GM23248 (cell line): ENCODE measurements at regions not wholly inside any gene's neighbourhood (a gene's known extent, or its start where the extent isn't known, plus 50 kb on each side); places are given as distances from the start of the nearest gene placed in this dataset.
A peak's percentile ranks its signal among the peaks of the same experiment; 100 is the strongest.

Experiments used
- DNase-seq: peaks from one replicate; pipeline ENCODE4 v3.0.0-alpha.2; 2015
- H2AFZ ChIP-seq: fragments of 200-600 bp; sonication (generic); 2 replicates; pipeline ENCODE4 v1.6.1; 2016; ENCODE audit warnings: antibody characterized with exemption
- H3F3A ChIP-seq: fragments of 200-600 bp; sonication (generic); 2 replicates; pipeline ENCODE4 v1.6.1; 2016; ENCODE audit warnings: mild to moderate bottlenecking, antibody characterized with exemption, mixed run types; ENCODE audit not compliant: insufficient read depth
- H3K27ac ChIP-seq: fragments of 200-600 bp; sonication (generic); 2 replicates; pipeline ENCODE4 v1.5.1; 2016; ENCODE audit warnings: mild to moderate bottlenecking
- H3K27me3 ChIP-seq: fragments of 200-600 bp; sonication (generic); replicated peaks from 2 replicates; pipeline ENCODE4 v1.6.1; 2016; ENCODE audit warnings: mild to moderate bottlenecking; ENCODE audit not compliant: insufficient read depth
- H3K36me3 ChIP-seq: fragments of 200-600 bp; sonication (generic); 2 replicates; pipeline ENCODE4 v1.6.1; 2016; ENCODE audit warnings: low read depth, mild to moderate bottlenecking
- H3K4me1 ChIP-seq: fragments of 200-600 bp; sonication (generic); 2 replicates; pipeline ENCODE4 v1.6.1; 2016; ENCODE audit warnings: mild to moderate bottlenecking; ENCODE audit not compliant: insufficient read depth
- H3K4me2 ChIP-seq: fragments of 200-600 bp; sonication (generic); one replicate; pipeline ENCODE4 v1.6.1; 2016; ENCODE audit warnings: mild to moderate bottlenecking; ENCODE audit not compliant: unreplicated experiment
- H3K4me3 ChIP-seq: fragments of 200-600 bp; sonication (generic); 2 replicates; pipeline ENCODE4 v1.5.1; 2016; ENCODE audit warnings: mild to moderate bottlenecking
- H3K79me2 ChIP-seq: fragments of 200-600 bp; sonication (generic); 2 replicates; pipeline ENCODE4 v1.6.1; 2016; ENCODE audit warnings: mild to moderate bottlenecking; ENCODE audit not compliant: insufficient read depth
- H3K9ac ChIP-seq: fragments of 200-600 bp; sonication (generic); 2 replicates; pipeline ENCODE4 v1.6.1; 2016; ENCODE audit warnings: mild to moderate bottlenecking
- H3K9me2 ChIP-seq: fragments of 200-600 bp; sonication (generic); 2 replicates; pipeline ENCODE4 v1.6.1; 2016; ENCODE audit warnings: mixed run types, mild to moderate bottlenecking, moderate library complexity; ENCODE audit not compliant: insufficient read depth
- H3K9me3 ChIP-seq: fragments of 200-600 bp; sonication (generic); one replicate; pipeline ENCODE4 v1.6.1; 2017; ENCODE audit warnings: low read depth
- H4K20me1 ChIP-seq: fragments of 200-600 bp; sonication (generic); 2 replicates; pipeline ENCODE4 v1.6.0; 2016; ENCODE audit not compliant: insufficient read depth
- EZH2 ChIP-seq: fragments of 200-600 bp; sonication (generic); IDR thresholded peaks from 2 replicates; pipeline ENCODE4 v1.6.1; 2018; ENCODE audit warnings: antibody characterized with exemption, mild to moderate bottlenecking; ENCODE audit not compliant: insufficient read depth, poor library complexity, severe bottlenecking
- EZH2phosphoT487 ChIP-seq: fragments of 200-600 bp; sonication (generic); IDR thresholded peaks from 2 replicates; pipeline ENCODE4 v1.6.1; 2018; ENCODE audit warnings: antibody characterized with exemption, moderate library complexity, mild to moderate bottlenecking, low read depth; ENCODE audit not compliant: insufficient read depth
- WGBS, 2 experiments: methylation state at CpG; one replicate each; pipeline ENCODE4 v1.1.6; 2015 to 2017; ENCODE audit warnings: low lambda C conversion rate in 2 of 2, low coverage in 1 of 2; ENCODE audit errors: missing lambda C conversion rate in 2 of 2; 5-methylcytosine and 5-hydroxymethylcytosine counted together
- in situ Hi-C: fragments of 300-500 bp; cut with MboI; formaldehyde crosslinking; loops from 2 replicates; pipeline ENCODE4 v1.15.0; 2020

GRCh38 chr10:29199941-29200679, 88.8 kb upstream of the LYZL1 start:
- H4K20me1 ChIP-seq = no peaks in the 10 kb centered on the region
- no peak overlapping the region for H3K27ac ChIP-seq
- no peaks in the 10 kb centered on the region for H3K79me2 ChIP-seq
- H3K9me3 ChIP-seq = no peaks in the 10 kb centered on the region
- 25 to 33% methylated on average over 4 of the region's 4 CpGs for WGBS, 2 experiments
- no peaks in the 10 kb centered on the region for H3K36me3 ChIP-seq
- TF ChIP-seq EZH2phosphoT487 (no peak), EZH2 (no peak)
- in situ Hi-C loops = no loop called here
- H3K9ac ChIP-seq = no peak overlapping the region
- peak overlapping the region; percentile 50; the same call in 1 of the 2 replicates for H2AFZ ChIP-seq
- no peak overlapping the region for H3K4me2 ChIP-seq
- H3K27me3 ChIP-seq = peaks cover 27% of the 10 kb centered on the region
- no peaks in the 10 kb centered on the region for H3K4me1 ChIP-seq
- DNase-seq = no peak
- no peaks in the 10 kb centered on the region for H3F3A ChIP-seq
- H3K9me2 ChIP-seq = no peaks in the 10 kb centered on the region
- no peak overlapping the region for H3K4me3 ChIP-seq

- H3K79me2 ChIP-seq = no peaks in the 10 kb centered on the region
- 35 to 40% methylated on average over 10 of the region's 10 CpGs for WGBS, 2 experiments
- in situ Hi-C loops = no loop called here
- no peak overlapping the region for H3K9ac ChIP-seq
- no peak overlapping the region for H2AFZ ChIP-seq
- no peaks in the 10 kb centered on the region for H3K9me3 ChIP-seq
- no peak overlapping the region for H3K4me2 ChIP-seq
- DNase-seq = no peak
- H3K9me2 ChIP-seq = no peaks in the 10 kb centered on the region
- no peaks in the 10 kb centered on the region for H3F3A ChIP-seq
- no peaks in the 10 kb centered on the region for H3K4me1 ChIP-seq
- no peaks in the 10 kb centered on the region for H3K36me3 ChIP-seq
- no peak overlapping the region for H3K27ac ChIP-seq
- H3K27me3 ChIP-seq = peaks cover 25% of the 10 kb centered on the region
- no peak for TF ChIP-seq EZH2phosphoT487
- no peak for TF ChIP-seq EZH2
- H3K4me3 ChIP-seq = no peak overlapping the region
- H4K20me1 ChIP-seq = no peaks in the 10 kb centered on the region
Observed at GRCh38 chr10:29202386-29202940, 86.4 kb upstream of the LYZL1 start.

- Histone ChIP-seq H2AFZ (no peak overlapping the region), H3K4me1 (no peaks in the 10 kb centered on the region), H3K36me3 (no peaks in the 10 kb centered on the region), H3K9me3 (no peaks in the 10 kb centered on the region), H4K20me1 (no peaks in the 10 kb centered on the region), H3K4me2 (no peak overlapping the region), H3K4me3 (no peak overlapping the region), H3K27me3 (peaks cover 21% of the 10 kb centered on the region), H3K79me2 (no peaks in the 10 kb centered on the region), H3F3A (no peaks in the 10 kb centered on the region), H3K9ac (no peak overlapping the region), H3K27ac (no peak overlapping the region), H3K9me2 (no peaks in the 10 kb centered on the region)
- no peak for TF ChIP-seq EZH2phosphoT487
- no peak for TF ChIP-seq EZH2
- 19 to 41% methylated on average over 3 of the region's 3 CpGs for WGBS, 2 experiments
- no peak for DNase-seq
- in situ Hi-C loops = no loop called here
Observed at GRCh38 chr10:29203432-29203831, 85.4 kb upstream of the LYZL1 start.

- no peak overlapping the region for H3K4me2 ChIP-seq
- WGBS, 2 experiments = 8 to 9% methylated on average over 7 of the region's 7 CpGs
- H4K20me1 ChIP-seq = no peaks in the 10 kb centered on the region
- H3K79me2 ChIP-seq = no peaks in the 10 kb centered on the region
- in situ Hi-C loops = no loop called here
- no peak overlapping the region for H2AFZ ChIP-seq
- H3K36me3 ChIP-seq = no peaks in the 10 kb centered on the region
- H3K9ac ChIP-seq = no peak overlapping the region
- H3K4me3 ChIP-seq = no peak overlapping the region
- no peaks in the 10 kb centered on the region for H3F3A ChIP-seq
- no peak for DNase-seq
- H3K9me3 ChIP-seq = no peaks in the 10 kb centered on the region
- H3K27ac ChIP-seq = no peak overlapping the region
- TF ChIP-seq EZH2 = no peak
- no peaks in the 10 kb centered on the region for H3K4me1 ChIP-seq
- H3K9me2 ChIP-seq = no peaks in the 10 kb centered on the region
- peaks cover 20% of the 10 kb centered on the region for H3K27me3 ChIP-seq
Observed at GRCh38 chr10:29204070-29204800, 84.6 kb upstream of the LYZL1 start.
